ENCODE measurements at regions not wholly inside any gene's neighbourhood (a gene's known extent, or its start where the extent isn't known, plus 50 kb on each side); places are given as distances from the start of the nearest gene placed in this dataset.

DNA sequence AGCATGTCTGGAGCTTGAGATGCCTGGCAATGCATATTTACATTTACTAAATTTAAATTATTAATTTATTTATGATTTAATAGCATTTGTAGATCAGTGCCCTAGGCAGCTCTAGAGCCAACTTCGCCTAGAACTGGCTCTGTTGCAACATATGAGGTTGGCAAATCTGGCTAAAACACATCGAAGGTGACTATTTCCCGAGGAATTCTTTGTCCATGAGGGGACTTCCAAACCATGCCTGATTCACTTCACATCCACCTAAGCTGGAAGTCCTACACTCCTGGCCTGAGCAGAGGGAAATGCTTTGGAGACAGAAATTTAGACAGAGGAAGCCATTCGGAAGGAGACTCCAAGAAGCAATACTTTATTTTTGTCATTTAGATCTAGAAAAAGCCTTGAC lies 211.0 kb upstream of the ARG1 start:
- Histone ChIP-seq H3K36me3 (ENCODE audit: insufficient read depth, low read length) (no peaks in the 10 kb centered on the region), H3K9me3 (ENCODE audit: low read depth, low read length) (no peaks in the 10 kb centered on the region; the same call in 1 of the 2 replicates), H3K4me3 (no peak overlapping the region), H3K9ac (ENCODE audit: insufficient read length) (no peak overlapping the region), H3K27ac (no peak overlapping the region)
- DNase-seq (ENCODE audit: low read depth, low spot score), result no peak
- TF ChIP-seq EZH2 (IDR thresholded peaks at IDR 0.05) (no peak), POLR2AphosphoS5 (IDR thresholded peaks at IDR 0.05; ENCODE audit: borderline replicate concordance, low read depth, low read length) (no peak)

DNA sequence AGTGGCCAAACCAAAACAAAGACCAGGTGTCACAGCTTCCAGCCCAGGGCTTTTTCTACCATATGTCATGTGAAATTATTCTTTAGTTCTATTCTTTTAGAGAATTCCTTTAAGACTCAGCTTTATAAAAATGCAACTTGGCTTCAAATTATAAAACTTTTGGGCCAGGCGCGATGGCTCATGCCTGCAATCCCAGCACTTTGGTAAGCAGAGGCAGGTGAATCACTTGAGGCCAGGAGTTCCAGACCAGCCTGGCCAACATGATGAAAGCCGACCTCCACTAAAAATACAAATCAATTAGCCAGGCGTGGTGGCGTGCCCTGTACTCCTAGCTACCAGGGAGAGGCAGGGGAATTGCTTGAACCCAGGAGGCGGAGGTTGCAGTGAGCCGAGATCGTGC lies 210.3 kb upstream of the ARG1 start:
- no peak overlapping the region for H3K4me3 ChIP-seq
- H3K27ac ChIP-seq, result no peak overlapping the region
- H3K9me3 ChIP-seq (ENCODE audit: low read depth, low read length), result no peaks in the 10 kb centered on the region; the same call in 1 of the 2 replicates
- TF ChIP-seq FOXP2 (optimal IDR thresholded peaks at IDR 0.05; ENCODE audit: control extremely low read depth, extremely low read length, insufficient read depth), result no peak
- no peak for TF ChIP-seq POLR2AphosphoS5 (IDR thresholded peaks at IDR 0.05; ENCODE audit: borderline replicate concordance, low read depth, low read length)
- no peak for TF ChIP-seq EZH2 (IDR thresholded peaks at IDR 0.05)
- no peaks in the 10 kb centered on the region for H3K36me3 ChIP-seq (ENCODE audit: insufficient read depth, low read length)
- DNase-seq (ENCODE audit: low read depth, low spot score), result no peak
- H3K9ac ChIP-seq (ENCODE audit: insufficient read length), result no peak overlapping the region

GRCh38 chr6:131363947-131364834 lies 208.8 kb upstream of the ARG1 start:
- no peak overlapping the region for H3K9ac ChIP-seq (ENCODE audit: insufficient read length)
- no peak overlapping the region for H3K27ac ChIP-seq
- no peaks in the 10 kb centered on the region; the same call in 1 of the 2 replicates for H3K9me3 ChIP-seq (ENCODE audit: low read depth, low read length)
- H3K4me3 ChIP-seq, result no peak overlapping the region
- H3K36me3 ChIP-seq (ENCODE audit: insufficient read depth, low read length), result no peaks in the 10 kb centered on the region
- DNase-seq (ENCODE audit: low read depth, low spot score), result no peak
- TF ChIP-seq POLR2AphosphoS5 (IDR thresholded peaks at IDR 0.05; ENCODE audit: borderline replicate concordance, low read depth, low read length), result no peak
- no peak for TF ChIP-seq EZH2 (IDR thresholded peaks at IDR 0.05)
- TF ChIP-seq FOXP2 (optimal IDR thresholded peaks at IDR 0.05; ENCODE audit: control extremely low read depth, extremely low read length, insufficient read depth), result no peak

- Histone ChIP-seq H3K9ac (ENCODE audit: insufficient read length) (no peak overlapping the region), H3K27ac (no peak overlapping the region), H3K9me3 (ENCODE audit: low read depth, low read length) (no peaks in the 10 kb centered on the region; the same call in 1 of the 2 replicates), H3K4me3 (no peak overlapping the region), H3K36me3 (ENCODE audit: insufficient read depth, low read length) (no peaks in the 10 kb centered on the region)
- TF ChIP-seq FOXP2 (optimal IDR thresholded peaks at IDR 0.05; ENCODE audit: control extremely low read depth, extremely low read length, insufficient read depth) (no peak), POLR2AphosphoS5 (IDR thresholded peaks at IDR 0.05; ENCODE audit: borderline replicate concordance, low read depth, low read length) (no peak), EZH2 (IDR thresholded peaks at IDR 0.05) (no peak)
- DNase-seq (ENCODE audit: low read depth, low spot score), result no peak
Measured at GRCh38 chr6:131366223-131366622, 206.8 kb upstream of the ARG1 start.

GRCh38 chr6:131367206-131367873 lies 205.7 kb upstream of the ARG1 start:
- Histone ChIP-seq H3K9ac (ENCODE audit: insufficient read length) (no peak overlapping the region), H3K27ac (peak overlapping the region; percentile 92; the same call in 1 of the 2 replicates), H3K36me3 (ENCODE audit: insufficient read depth, low read length) (no peaks in the 10 kb centered on the region), H3K9me3 (ENCODE audit: low read depth, low read length) (no peaks in the 10 kb centered on the region; the same call in 1 of the 2 replicates), H3K4me3 (no peak overlapping the region)
- DNase-seq (ENCODE audit: low read depth, low spot score), result no peak
- TF ChIP-seq FOXP2 (optimal IDR thresholded peaks at IDR 0.05; ENCODE audit: control extremely low read depth, extremely low read length, insufficient read depth), result no peak
- no peak for TF ChIP-seq EZH2 (IDR thresholded peaks at IDR 0.05)
- no peak for TF ChIP-seq POLR2AphosphoS5 (IDR thresholded peaks at IDR 0.05; ENCODE audit: borderline replicate concordance, low read depth, low read length)

DNA sequence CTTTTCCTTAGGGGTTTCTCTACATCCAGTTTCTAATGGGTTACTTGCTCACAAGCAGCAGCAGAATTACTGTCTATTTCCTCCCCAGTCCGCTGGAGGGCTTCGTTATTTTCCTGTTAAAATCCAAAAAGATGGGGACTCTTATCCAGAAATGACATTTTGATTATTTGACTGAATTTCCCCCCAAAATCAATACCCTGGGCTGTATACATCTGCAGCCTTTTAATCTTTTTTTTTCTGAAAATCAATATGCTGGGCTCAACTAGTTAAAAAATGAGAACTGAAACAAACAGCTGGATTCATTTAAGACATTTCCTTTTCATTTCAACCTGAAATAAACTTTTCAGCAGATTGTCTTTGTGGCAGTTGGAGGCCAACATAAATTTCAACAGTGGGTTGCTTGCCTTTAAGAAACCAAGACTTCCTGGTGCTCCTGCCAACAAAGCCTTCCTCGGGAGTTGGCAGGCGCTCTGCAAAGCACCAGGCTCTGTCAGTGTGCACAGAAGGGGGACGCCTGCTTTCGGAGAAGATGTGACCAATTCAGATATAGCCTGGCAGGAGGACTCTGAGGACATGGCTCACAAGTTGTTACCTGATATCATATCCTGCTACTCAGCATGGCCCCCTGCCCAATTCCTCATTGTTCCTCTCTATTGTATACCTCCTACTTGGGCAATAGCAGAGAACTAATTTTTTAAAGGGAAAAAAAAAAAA lies 204.7 kb upstream of the ARG1 start:
- TF ChIP-seq FOXP2 (optimal IDR thresholded peaks at IDR 0.05; ENCODE audit: control extremely low read depth, extremely low read length, insufficient read depth), result peak; percentile 74
- no peak for TF ChIP-seq EZH2 (IDR thresholded peaks at IDR 0.05)
- peak; percentile 73; the same call in 1 of the 2 replicates for TF ChIP-seq POLR2AphosphoS5 (IDR thresholded peaks at IDR 0.05; ENCODE audit: borderline replicate concordance, low read depth, low read length)
- Histone ChIP-seq H3K36me3 (ENCODE audit: insufficient read depth, low read length) (no peaks in the 10 kb centered on the region), H3K9me3 (ENCODE audit: low read depth, low read length) (no peaks in the 10 kb centered on the region; the same call in 1 of the 2 replicates), H3K27ac (peak overlapping the region; percentile 92), H3K9ac (ENCODE audit: insufficient read length) (peak overlapping the region; percentile 16), H3K4me3 (peak overlapping the region; percentile 67)
- DNase-seq (ENCODE audit: low read depth, low spot score), result peak; percentile 89

DNA sequence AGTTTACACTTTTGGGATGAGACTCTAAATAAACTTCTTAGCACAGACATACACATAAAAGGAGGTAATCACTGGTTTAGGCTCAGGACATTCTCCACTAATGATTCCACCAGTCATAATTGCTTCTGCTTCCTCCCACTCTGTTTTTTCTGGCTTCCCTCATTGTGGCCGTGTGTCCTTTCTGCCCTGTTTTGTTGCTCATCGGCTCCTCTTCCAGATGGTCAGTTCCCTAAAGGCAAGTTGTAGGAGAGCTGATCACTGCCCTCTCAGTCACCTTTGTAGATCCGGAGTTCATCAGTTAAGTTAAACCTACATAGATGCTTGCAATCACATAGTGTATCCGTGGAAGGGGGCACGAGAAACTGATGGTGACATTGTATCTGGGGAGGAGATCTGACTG lies 200.5 kb upstream of the ARG1 start:
- Histone ChIP-seq H3K4me3 (no peak overlapping the region), H3K27ac (no peak overlapping the region), H3K9ac (ENCODE audit: insufficient read length) (no peak overlapping the region), H3K9me3 (ENCODE audit: low read depth, low read length) (no peaks in the 10 kb centered on the region), H3K36me3 (ENCODE audit: insufficient read depth, low read length) (no peaks in the 10 kb centered on the region)
- TF ChIP-seq EZH2 (IDR thresholded peaks at IDR 0.05) (no peak), FOXP2 (optimal IDR thresholded peaks at IDR 0.05; ENCODE audit: control extremely low read depth, extremely low read length, insufficient read depth) (no peak)
- no peak for DNase-seq (ENCODE audit: low read depth, low spot score)
